Renal cortical epithelial cell (primary cell): ENCODE measurements at regions not wholly inside any gene's neighbourhood (a gene's known extent, or its start where the extent isn't known, plus 50 kb on each side); places are given as distances from the start of the nearest gene placed in this dataset.

Experiments used
- DNase-seq: peaks from one replicate; pipeline ENCODE4 v3.0.0-alpha.2; 2011; ENCODE audit warnings: low read depth

GRCh38 chr18:48488388-48488850 lies 50.4 kb upstream of the CTIF start:
- peak; percentile 95 for DNase-seq

- peak; percentile 70 for DNase-seq
Measured at GRCh38 chr18:48486754-48487153, 52.1 kb upstream of the CTIF start.

- DNase-seq, result no peak
Measured at GRCh38 chr18:48485828-48486405, 52.9 kb upstream of the CTIF start.

GRCh38 chr18:48481092-48481491 lies 57.7 kb upstream of the CTIF start:
- no peak for DNase-seq

- no peak for DNase-seq
Measured at GRCh38 chr18:48479531-48479930, 59.3 kb upstream of the CTIF start.

GRCh38 chr18:48477348-48477747 lies 61.5 kb upstream of the CTIF start:
- no peak for DNase-seq

GRCh38 chr18:48476550-48476917 lies 62.3 kb upstream of the CTIF start:
- DNase-seq, result no peak

- peak; percentile 74 for DNase-seq
Measured at GRCh38 chr18:48475635-48476549, 62.9 kb upstream of the CTIF start.

- DNase-seq, result no peak
Measured at GRCh38 chr18:48473816-48474215, 64.6 kb upstream of the ZBTB7C start.

- no peak for DNase-seq
Measured at GRCh38 chr18:48472610-48473009, 63.4 kb upstream of the ZBTB7C start.

GRCh38 chr18:48470484-48471180 lies 61.4 kb upstream of the ZBTB7C start:
- DNase-seq, result no peak

GRCh38 chr18:48468151-48468550 lies 59.0 kb upstream of the ZBTB7C start:
- DNase-seq, result no peak

GRCh38 chr18:48467231-48467630 lies 58.0 kb upstream of the ZBTB7C start:
- no peak for DNase-seq

- DNase-seq, result no peak
Measured at GRCh38 chr18:48462510-48462909, 53.3 kb upstream of the ZBTB7C start.

GRCh38 chr18:48460929-48461583 lies 51.9 kb upstream of the ZBTB7C start:
- DNase-seq, result peak; percentile 33

GRCh38 chr18:48459465-48459864 lies 50.3 kb upstream of the ZBTB7C start:
- no peak for DNase-seq

- DNase-seq, result peak; percentile 33
Measured at GRCh38 chr18:48459016-48459415, 49.8 kb upstream of the ZBTB7C start.
